HUDEP-2 (cell line): ENCODE measurements at regions not wholly inside any gene's neighbourhood (a gene's known extent, or its start where the extent isn't known, plus 50 kb on each side); places are given as distances from the start of the nearest gene placed in this dataset.
"Not testable (repeated sequence)": the region's sequence is repeated elsewhere in the genome, so short reads cannot be mapped to it uniquely, and the experiment has no call there.

Source experiments
- DNase-seq, 76 experiments: peaks; one replicate each; lab custom pipeline; 2025; ENCODE audit not compliant: unreplicated experiment in 76 of 76; lab: John Stamatoyannopoulos, UW

GRCh38 chr3:72065236-72065635, 280.3 kb upstream of the PROK2 start:
- DNase-seq, result no peak

- DNase-seq, result not testable (repeated sequence)
These were observed 279.8 kb upstream of the PROK2 start for GRCh38 chr3:72064727-72065126.

GRCh38 chr3:72062017-72062416, 277.1 kb upstream of the PROK2 start:
- DNase-seq, result no peak

- DNase-seq, result no peak
These were observed 275.6 kb upstream of the PROK2 start for GRCh38 chr3:72060447-72061034.

GRCh38 chr3:72058493-72059081, 273.6 kb upstream of the PROK2 start:
- no peak for DNase-seq

- no peak for DNase-seq
These were observed 270.5 kb upstream of the PROK2 start for GRCh38 chr3:72055436-72055835.

- no peak for DNase-seq
These were observed 270.0 kb upstream of the PROK2 start for GRCh38 chr3:72054976-72055375.

GRCh38 chr3:72052841-72053409, 268.0 kb upstream of the PROK2 start:
- DNase-seq, result peak in 7 of 76 experiments; percentile 2 to 16 (median 10)

GRCh38 chr3:72050771-72051170, 265.8 kb upstream of the PROK2 start:
- no peak for DNase-seq

GRCh38 chr3:72050048-72050632, 265.2 kb upstream of the PROK2 start:
- no peak for DNase-seq

GRCh38 chr3:72049300-72049699, 264.4 kb upstream of the PROK2 start:
- no peak for DNase-seq

- no peak for DNase-seq
These were observed 263.9 kb upstream of the PROK2 start for GRCh38 chr3:72048873-72049272.

- no peak for DNase-seq
These were observed 262.4 kb upstream of the PROK2 start for GRCh38 chr3:72047221-72047871.

GRCh38 chr3:72044231-72044855, 259.4 kb upstream of the PROK2 start:
- no peak for DNase-seq

- no peak for DNase-seq
These were observed 258.5 kb upstream of the PROK2 start for GRCh38 chr3:72043204-72044133.

- DNase-seq, result no peak
These were observed 257.7 kb upstream of the PROK2 start for GRCh38 chr3:72042397-72043203.

GRCh38 chr3:72041511-72041910, 256.6 kb upstream of the PROK2 start:
- DNase-seq, result no peak

- no peak for DNase-seq
These were observed 256.1 kb upstream of the PROK2 start for GRCh38 chr3:72041076-72041475.

- DNase-seq, result no peak
These were observed 254.7 kb upstream of the PROK2 start for GRCh38 chr3:72039677-72040076.
